Fibroblast of lung (primary cell): ENCODE measurements at regions not wholly inside any gene's neighbourhood (a gene's known extent, or its start where the extent isn't known, plus 50 kb on each side); places are given as distances from the start of the nearest gene placed in this dataset.
"Not testable (repeated sequence)": the region's sequence is repeated elsewhere in the genome, so short reads cannot be mapped to it uniquely, and the experiment has no call there.

Source experiments
- DNase-seq, 2 donors: peaks; one replicate each; pipeline versions ENCODE4 v3.0.0 to v3.0.0-alpha.2; 2010; ENCODE audit warnings: low read depth in 2 of 2
- H2AFZ ChIP-seq: 2 replicates; pipeline ENCODE4 v1.5.1; 2012; ENCODE audit warnings: low read length, control low read depth, inconsistent platforms
- H3K27ac ChIP-seq: 2 replicates; pipeline ENCODE4 v1.5.1; 2011; ENCODE audit warnings: low read length, control low read depth; ENCODE audit not compliant: insufficient read depth
- H3K27me3 ChIP-seq: 2 replicates; pipeline ENCODE4 v1.5.1; 2011; ENCODE audit warnings: mild to moderate bottlenecking, low read length; ENCODE audit not compliant: control insufficient read depth, insufficient read depth
- H3K36me3 ChIP-seq: 2 replicates; pipeline ENCODE4 v1.5.1; 2011; ENCODE audit warnings: low read length; ENCODE audit not compliant: control insufficient read depth, insufficient read depth
- H3K4me1 ChIP-seq: 2 replicates; pipeline ENCODE4 v1.5.1; 2011; ENCODE audit warnings: low read length; ENCODE audit not compliant: control insufficient read depth, insufficient read depth; ENCODE audit errors: extremely low read depth
- H3K4me2 ChIP-seq: 2 replicates; pipeline ENCODE4 v1.5.1; 2011; ENCODE audit warnings: low read length, control low read depth; ENCODE audit not compliant: insufficient read depth; ENCODE audit errors: extremely low read depth
- H3K4me3 ChIP-seq, 4 experiments: fragments of 200-600 bp in 1 of 4; sonication (generic) in 1 of 4; replicated peaks in 1 of 4; 2 replicates each; pipeline ENCODE4 v1.5.1; 2011 to 2016; ENCODE audit warnings: low read length in 4 of 4, low read depth in 3 of 4, mild to moderate bottlenecking in 3 of 4, control low read depth in 2 of 4, inconsistent platforms in 1 of 4, mixed read lengths in 1 of 4; ENCODE audit not compliant: insufficient read depth in 1 of 4; ENCODE audit errors: control extremely low read depth in 1 of 4
- H3K79me2 ChIP-seq: 2 replicates; pipeline ENCODE4 v1.5.1; 2012; ENCODE audit warnings: mild to moderate bottlenecking, low read length, inconsistent platforms; ENCODE audit not compliant: control insufficient read depth, insufficient read depth
- H3K9ac ChIP-seq: 2 replicates; pipeline ENCODE4 v1.5.1; 2011; ENCODE audit warnings: mild to moderate bottlenecking, low read length, control low read depth; ENCODE audit not compliant: insufficient read depth
- H3K9me3 ChIP-seq: 2 replicates; pipeline ENCODE4 v1.5.1; 2012; ENCODE audit warnings: low read depth, low read length; ENCODE audit not compliant: control insufficient read depth, insufficient read depth
- H4K20me1 ChIP-seq: 2 replicates; pipeline ENCODE4 v1.5.1; 2011; ENCODE audit warnings: low read length; ENCODE audit not compliant: control insufficient read depth, insufficient read depth; ENCODE audit errors: extremely low read depth
- CTCF ChIP-seq, 2 donors: IDR thresholded peaks in 1 of 2; conservative IDR thresholded peaks in 1 of 2; 1 replicate in 1 of 2; 2 replicates in 1 of 2; pipeline ENCODE4 v1.5.1; 2011 to 2012; ENCODE audit warnings: low read length in 2 of 2, control low read depth in 1 of 2, inconsistent platforms in 1 of 2, low read depth in 1 of 2, mild to moderate bottlenecking in 1 of 2
- EZH2 ChIP-seq: IDR thresholded peaks from 2 replicates; pipeline ENCODE4 v1.5.1; 2012; ENCODE audit warnings: low read length, control low read depth, mild to moderate bottlenecking; ENCODE audit errors: missing control alignments

GRCh38 chr6:164612751-164613150 lies 696.7 kb downstream of the C6orf118 start:
- H3K4me1 ChIP-seq, result no peaks in the 10 kb centered on the region
- no peak for TF ChIP-seq CTCF (conservative IDR thresholded peaks at IDR 0.05 in 1 of 2, IDR thresholded peaks at IDR 0.05 in 1 of 2; ENCODE audit: low read depth in 1 of 2, low read length in 2 of 2)
- TF ChIP-seq EZH2, result no peak
- no peaks in the 10 kb centered on the region for H4K20me1 ChIP-seq
- H3K4me2 ChIP-seq, result no peak overlapping the region
- H3K4me3 ChIP-seq, result no peak overlapping the region
- no peaks in the 10 kb centered on the region for H3K27me3 ChIP-seq
- no peak for DNase-seq
- no peaks in the 10 kb centered on the region for H3K79me2 ChIP-seq
- H3K27ac ChIP-seq, result no peak overlapping the region
- no peaks in the 10 kb centered on the region for H3K36me3 ChIP-seq
- no peak overlapping the region for H3K9ac ChIP-seq
- H2AFZ ChIP-seq, result no peak overlapping the region
- no peaks in the 10 kb centered on the region for H3K9me3 ChIP-seq

- H3K4me1 ChIP-seq, DNase-seq, H3K36me3 ChIP-seq, H3K4me3 ChIP-seq, H3K9me3 ChIP-seq, H3K9ac ChIP-seq, H2AFZ ChIP-seq, H3K79me2 ChIP-seq, H3K27ac ChIP-seq, H3K4me2 ChIP-seq, H4K20me1 ChIP-seq, H3K27me3 ChIP-seq: not testable (repeated sequence)
Observed at GRCh38 chr6:164610859-164611258, 698.5 kb downstream of the C6orf118 start.

- H3K4me2 ChIP-seq, H3K4me1 ChIP-seq, H3K27ac ChIP-seq, H4K20me1 ChIP-seq, H3K36me3 ChIP-seq, H3K27me3 ChIP-seq, H3K79me2 ChIP-seq, H3K9me3 ChIP-seq, H3K4me3 ChIP-seq, H3K9ac ChIP-seq, H2AFZ ChIP-seq, DNase-seq: not testable (repeated sequence)
Observed at GRCh38 chr6:164602415-164602814, 707.0 kb downstream of the C6orf118 start.

- no peaks in the 10 kb centered on the region for H3K4me1 ChIP-seq
- no peaks in the 10 kb centered on the region for H3K79me2 ChIP-seq
- H3K27me3 ChIP-seq, result no peaks in the 10 kb centered on the region
- no peak overlapping the region for H3K4me3 ChIP-seq
- H3K4me2 ChIP-seq, result no peak overlapping the region
- H3K36me3 ChIP-seq, result no peaks in the 10 kb centered on the region
- H2AFZ ChIP-seq, result no peak overlapping the region
- TF ChIP-seq EZH2 (no peak), CTCF (conservative IDR thresholded peaks at IDR 0.05 in 1 of 2, IDR thresholded peaks at IDR 0.05 in 1 of 2; ENCODE audit: low read depth in 1 of 2, low read length in 2 of 2) (no peak)
- H4K20me1 ChIP-seq, result no peaks in the 10 kb centered on the region
- no peak for DNase-seq
- H3K27ac ChIP-seq, result no peak overlapping the region
- no peaks in the 10 kb centered on the region for H3K9me3 ChIP-seq
- H3K9ac ChIP-seq, result no peak overlapping the region
Observed at GRCh38 chr6:164581563-164581962, 727.8 kb downstream of the C6orf118 start.
